A549 (cell line): ENCODE measurements at regions not wholly inside any gene's neighbourhood (a gene's known extent, or its start where the extent isn't known, plus 50 kb on each side); places are given as distances from the start of the nearest gene placed in this dataset.

Experiments used
- CTCF ChIP-seq: fragments of >200 bp; sonication (Bioruptor Twin); formaldehyde crosslinking; IDR thresholded peaks from 3 replicates; pipeline ENCODE4 v1.5.1; 2016
- EP300 ChIP-seq, 2 experiments: fragments of >200 bp; sonication (Bioruptor Twin); formaldehyde crosslinking; IDR thresholded peaks; 2 replicates in 1 of 2; 3 replicates in 1 of 2; pipeline ENCODE4 v1.6.1; 2016 to 2017
- GATA3 ChIP-seq: IDR thresholded peaks from 2 replicates; pipeline ENCODE4 v1.6.1; 2012; ENCODE audit warnings: borderline replicate concordance
- HDAC2 ChIP-seq: fragments of 200-600 bp; sonication (generic); IDR thresholded peaks from 2 replicates; pipeline ENCODE4 v1.6.1; 2016
- MAFK ChIP-seq: fragments of 450-650 bp; IDR thresholded peaks from 2 replicates; pipeline ENCODE4 v1.6.1; 2014; ENCODE audit not compliant: partially characterized antibody
- POLR2A ChIP-seq: IDR thresholded peaks from 2 replicates; pipeline ENCODE4 v1.6.1; 2012; ENCODE audit warnings: mild to moderate bottlenecking, low read length
- RARB ChIP-seq: fragments of 250-450 bp; sonication (Bioruptor Pico); IDR thresholded peaks from 2 replicates; pipeline ENCODE4 v1.8.0; 2021; ENCODE audit warnings: mild to moderate bottlenecking, moderate library complexity
- RCOR1 ChIP-seq: fragments of 150-350 bp; IDR thresholded peaks from 2 replicates; pipeline ENCODE4 v1.6.1; 2014; ENCODE audit warnings: antibody characterized with exemption, low read length, low read depth
- REST ChIP-seq: fragments of 200-600 bp; sonication (generic); IDR thresholded peaks from 2 replicates; pipeline ENCODE4 v1.6.1; 2016; ENCODE audit warnings: antibody characterized with exemption, mild to moderate bottlenecking, moderate library complexity
- RNF2 ChIP-seq: fragments of 200-600 bp; sonication (generic); IDR thresholded peaks from 2 replicates; pipeline ENCODE4 v1.6.1; 2016; ENCODE audit warnings: low read depth, mild to moderate bottlenecking, antibody characterized with exemption, moderate library complexity, borderline replicate concordance
- SREBF2 ChIP-seq: fragments of 450-650 bp; IDR thresholded peaks from 2 replicates; pipeline ENCODE4 v1.6.1; 2014; ENCODE audit warnings: mild to moderate bottlenecking, moderate library complexity

- TF ChIP-seq POLR2A (no peak), CTCF (no peak), GATA3 (no peak), RNF2 (no peak), HDAC2 (no peak), REST (no peak), RARB (CRISPR knock-in tag) (no peak), RCOR1 (no peak), SREBF2 (no peak), EP300 (IDR thresholded peaks at IDR 0.05) (no peak), MAFK (no peak)
Measured at GRCh38 chr18:78792094-78792493, 187.5 kb upstream of the SALL3 start.
